A549 (cell line): ENCODE measurements at regions not wholly inside any gene's neighbourhood (a gene's known extent, or its start where the extent isn't known, plus 50 kb on each side); places are given as distances from the start of the nearest gene placed in this dataset.

Experiments
- BCL3 ChIP-seq: fragments of >200 bp; sonication (Bioruptor Twin); formaldehyde crosslinking; IDR thresholded peaks from 3 replicates; pipeline ENCODE4 v1.6.1; 2016
- CBX2 ChIP-seq: fragments of 200-600 bp; sonication (generic); IDR thresholded peaks from 2 replicates; pipeline ENCODE4 v1.6.1; 2016; ENCODE audit warnings: low read depth, mild to moderate bottlenecking, borderline replicate concordance
- EP300 ChIP-seq, 2 experiments: fragments of >200 bp; sonication (Bioruptor Twin); formaldehyde crosslinking; IDR thresholded peaks; 2 replicates in 1 of 2; 3 replicates in 1 of 2; pipeline ENCODE4 v1.6.1; 2016 to 2017
- KDM1A ChIP-seq: fragments of 200-600 bp; sonication (generic); IDR thresholded peaks from 2 replicates; pipeline ENCODE4 v1.6.1; 2016; ENCODE audit warnings: low read depth, mild to moderate bottlenecking
- POLR2A ChIP-seq: IDR thresholded peaks from 2 replicates; pipeline ENCODE4 v1.6.1; 2012; ENCODE audit warnings: mild to moderate bottlenecking, low read length
- SMC3 ChIP-seq: fragments of >200 bp; sonication (Bioruptor Twin); formaldehyde crosslinking; IDR thresholded peaks from 3 replicates; pipeline ENCODE4 v1.6.1; 2018; ENCODE audit warnings: inconsistent platforms
- ZFP36 ChIP-seq: fragments of 450-650 bp; IDR thresholded peaks from 2 replicates; pipeline ENCODE4 v1.6.1; 2014; ENCODE audit warnings: borderline replicate concordance; ENCODE audit not compliant: partially characterized antibody
- ZSCAN20 ChIP-seq: fragments of 250-450 bp; sonication (Bioruptor Pico); IDR thresholded peaks from 2 replicates; pipeline ENCODE4 v1.8.0; 2022; ENCODE audit warnings: mild to moderate bottlenecking, moderate library complexity
- TF ChIP-seq, protein P1 (sequence below): fragments of >200 bp; sonication (Bioruptor Twin); formaldehyde crosslinking; IDR thresholded peaks from 3 replicates; pipeline ENCODE4 v1.5.1; 2016
- TF ChIP-seq, protein P2 (sequence below): fragments of 450-650 bp; IDR thresholded peaks from 2 replicates; pipeline ENCODE4 v1.6.1; 2014; ENCODE audit warnings: antibody characterized with exemption

GRCh38 chr13:34578917-34579316 lies 363.2 kb upstream of the NBEA start:
- TF ChIP-seq ZSCAN20 (CRISPR knock-in tag) (no peak), EP300 (IDR thresholded peaks at IDR 0.05) (no peak), ZFP36 (no peak), CBX2 (no peak), SMC3 (no peak), POLR2A (no peak), BCL3 (no peak), KDM1A (no peak)
- TF ChIP-seq, protein P1, sequence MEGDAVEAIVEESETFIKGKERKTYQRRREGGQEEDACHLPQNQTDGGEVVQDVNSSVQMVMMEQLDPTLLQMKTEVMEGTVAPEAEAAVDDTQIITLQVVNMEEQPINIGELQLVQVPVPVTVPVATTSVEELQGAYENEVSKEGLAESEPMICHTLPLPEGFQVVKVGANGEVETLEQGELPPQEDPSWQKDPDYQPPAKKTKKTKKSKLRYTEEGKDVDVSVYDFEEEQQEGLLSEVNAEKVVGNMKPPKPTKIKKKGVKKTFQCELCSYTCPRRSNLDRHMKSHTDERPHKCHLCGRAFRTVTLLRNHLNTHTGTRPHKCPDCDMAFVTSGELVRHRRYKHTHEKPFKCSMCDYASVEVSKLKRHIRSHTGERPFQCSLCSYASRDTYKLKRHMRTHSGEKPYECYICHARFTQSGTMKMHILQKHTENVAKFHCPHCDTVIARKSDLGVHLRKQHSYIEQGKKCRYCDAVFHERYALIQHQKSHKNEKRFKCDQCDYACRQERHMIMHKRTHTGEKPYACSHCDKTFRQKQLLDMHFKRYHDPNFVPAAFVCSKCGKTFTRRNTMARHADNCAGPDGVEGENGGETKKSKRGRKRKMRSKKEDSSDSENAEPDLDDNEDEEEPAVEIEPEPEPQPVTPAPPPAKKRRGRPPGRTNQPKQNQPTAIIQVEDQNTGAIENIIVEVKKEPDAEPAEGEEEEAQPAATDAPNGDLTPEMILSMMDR, result no peak
- TF ChIP-seq, protein P2, sequence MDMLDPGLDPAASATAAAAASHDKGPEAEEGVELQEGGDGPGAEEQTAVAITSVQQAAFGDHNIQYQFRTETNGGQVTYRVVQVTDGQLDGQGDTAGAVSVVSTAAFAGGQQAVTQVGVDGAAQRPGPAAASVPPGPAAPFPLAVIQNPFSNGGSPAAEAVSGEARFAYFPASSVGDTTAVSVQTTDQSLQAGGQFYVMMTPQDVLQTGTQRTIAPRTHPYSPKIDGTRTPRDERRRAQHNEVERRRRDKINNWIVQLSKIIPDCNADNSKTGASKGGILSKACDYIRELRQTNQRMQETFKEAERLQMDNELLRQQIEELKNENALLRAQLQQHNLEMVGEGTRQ, result no peak
